ENCODE measurements at regions not wholly inside any gene's neighbourhood (a gene's known extent, or its start where the extent isn't known, plus 50 kb on each side); places are given as distances from the start of the nearest gene placed in this dataset.

- ChIA-PET SMC1A (ENCODE audit: uncharacterized antibody, unreplicated experiment) (no interaction called here), RAD21 (ENCODE audit: unreplicated experiment) (no interaction called here), CTCF (interaction anchor here (0.9 kb wide), 1 partner anchor 221 kb away, joined by 4 read pairs; no protein-coding TSS in a partner anchor), POLR2A (no interaction called here)
- no peak overlapping the region for H3K27ac ChIP-seq (ENCODE audit: control insufficient read depth, insufficient read depth)
- TF ChIP-seq PML (IDR thresholded peaks at IDR 0.05; ENCODE audit: low read length), result no peak
- no peak for TF ChIP-seq SMAD1 (IDR thresholded peaks at IDR 0.05; ENCODE audit: low read depth, partially characterized antibody)
- TF ChIP-seq ZNF24 (IDR thresholded peaks at IDR 0.05), result no peak
- TF ChIP-seq SMARCA5 (IDR thresholded peaks at IDR 0.05), result no peak
- no peak for TF ChIP-seq BCL11A (IDR thresholded peaks at IDR 0.05; ENCODE audit: low read depth, low read length)
- TF ChIP-seq LARP7 (IDR thresholded peaks at IDR 0.05), result no peak
- no peak for TF ChIP-seq TAF1 (IDR thresholded peaks at IDR 0.05; ENCODE audit: borderline replicate concordance, low read depth, low read length)
- no peak for TF ChIP-seq BRCA1 (IDR thresholded peaks at IDR 0.05; ENCODE audit: low read depth, low read length)
- TF ChIP-seq EGR1 (IDR thresholded peaks at IDR 0.05; ENCODE audit: borderline replicate concordance in 1 of 2, low read depth in 2 of 2, low read length in 2 of 2), result no peak
- TF ChIP-seq HCFC1 (IDR thresholded peaks at IDR 0.05; ENCODE audit: low read length), result no peak
- TF ChIP-seq ELK1 (IDR thresholded peaks at IDR 0.05; ENCODE audit: low read depth, low read length), result no peak
- no peak for TF ChIP-seq REST (IDR thresholded peaks at IDR 0.05; ENCODE audit: low read depth, low read length)
- TF ChIP-seq TCF12 (IDR thresholded peaks at IDR 0.05; ENCODE audit: low read depth, low read length), result no peak
- TF ChIP-seq RCOR1 (conservative IDR thresholded peaks at IDR 0.05; ENCODE audit: low read depth, low read length), result no peak
- no peak for TF ChIP-seq SMC3 (IDR thresholded peaks at IDR 0.05; ENCODE audit: borderline replicate concordance, low read length)
- TF ChIP-seq USF2 (IDR thresholded peaks at IDR 0.05; ENCODE audit: borderline replicate concordance, low read depth, low read length), result no peak
- no peak for TF ChIP-seq ZNF622 (IDR thresholded peaks at IDR 0.05)
- no peak for TF ChIP-seq CHD4 (IDR thresholded peaks at IDR 0.05)
- no peaks in the 10 kb centered on the region for H3K79me2 ChIP-seq (ENCODE audit: control insufficient read depth, insufficient read depth, low read length)
- in situ Hi-C loops (cut with MboI) (no loop called here), intact Hi-C loops (cut with micrococcal nuclease; ENCODE audit: unreplicated experiment) (no loop called here)
- H4K20me1 ChIP-seq (ENCODE audit: control insufficient read depth, insufficient read depth), result no peaks in the 10 kb centered on the region
- no peaks in the 10 kb centered on the region for H3K9me3 ChIP-seq (replicated peaks; ENCODE audit: control insufficient read depth, insufficient read depth, low read length)
- DNase-seq (ENCODE audit: low read depth, low spot score) (no peak), FAIRE-seq (no peak), ATAC-seq (no peak)
- no peak overlapping the region for H3K9ac ChIP-seq (ENCODE audit: control insufficient read depth, insufficient read depth, low read length)
- no peak overlapping the region for H3K4me2 ChIP-seq (ENCODE audit: control insufficient read depth, insufficient read depth)
- no peaks in the 10 kb centered on the region for H3K27me3 ChIP-seq (replicated peaks in 1 of 2; ENCODE audit: control insufficient read depth in 2 of 2, insufficient read depth in 2 of 2, low read length in 1 of 2)
- H2AFZ ChIP-seq (ENCODE audit: control insufficient read depth, low read depth, low read length), result no peak overlapping the region
- no TSS peak for BruUV-seq (replicated peaks)
- no peaks in the 10 kb centered on the region for H3K36me3 ChIP-seq (ENCODE audit: control insufficient read depth in 2 of 2, insufficient read depth in 2 of 2, low read length in 1 of 2)
- H3K4me1 ChIP-seq (ENCODE audit: control insufficient read depth, insufficient read depth, low read length), result no peaks in the 10 kb centered on the region
- no peak overlapping the region for H3K4me3 ChIP-seq
- 0% methylated on average over 1 of the region's 1 CpG for WGBS (ENCODE audit: insufficient coverage, insufficient replicate concordance, low lambda C conversion rate, missing lambda C conversion rate)
Observed at GRCh38 chr6:97406633-97407032, 123.6 kb upstream of the MMS22L start.

Data from GM12878 (cell line).